GM19455 (cell line): ENCODE measurements at regions not wholly inside any gene's neighbourhood (a gene's known extent, or its start where the extent isn't known, plus 50 kb on each side); places are given as distances from the start of the nearest gene placed in this dataset.

ENCODE experiments used
- ATAC-seq: cut with Tn5 transposase; IDR thresholded peaks from one replicate; pipeline ENCODE4 v1.9.1; 2021; ENCODE audit not compliant: unreplicated experiment

DNA sequence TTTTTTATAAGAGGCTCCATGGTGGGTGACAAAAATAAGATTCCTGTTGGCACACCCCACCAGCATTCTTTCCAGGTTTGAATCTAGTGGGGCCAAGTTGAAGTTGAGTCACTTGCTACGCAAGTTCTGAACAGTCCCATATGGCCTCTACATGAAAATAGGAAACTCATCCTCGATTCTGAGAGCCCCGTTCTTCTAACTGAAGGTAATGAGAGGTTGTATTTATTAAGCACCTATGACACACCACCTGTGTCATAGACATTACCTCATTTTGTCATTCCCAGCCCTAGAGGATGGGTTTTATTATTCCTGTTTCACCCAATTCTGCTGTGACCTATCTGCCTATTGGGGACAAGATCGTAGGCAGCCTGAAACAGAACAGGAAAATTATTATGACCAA, 131.7 kb downstream of the ACTL7B start:
- ATAC-seq = no peak

DNA sequence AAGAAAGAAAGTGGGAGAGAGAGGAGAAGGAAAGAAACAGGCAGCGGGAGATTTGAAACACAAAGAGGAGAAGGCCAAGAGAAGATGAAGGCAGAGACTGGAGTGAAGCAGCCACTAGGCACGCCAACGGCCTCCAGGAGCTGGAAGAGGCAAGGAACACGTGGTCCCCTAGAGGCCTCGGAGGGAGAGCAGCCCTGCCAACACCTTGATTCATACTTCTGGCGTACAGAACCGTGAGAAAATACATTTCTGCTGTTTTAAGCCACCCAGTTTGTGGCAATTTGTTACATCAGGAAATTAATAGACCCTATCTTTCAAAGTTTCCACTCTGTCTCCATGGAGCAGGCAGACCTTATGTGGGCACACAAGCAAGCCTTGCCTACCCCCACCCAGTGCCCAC, 133.4 kb downstream of the ACTL7B start:
- no peak for ATAC-seq

DNA sequence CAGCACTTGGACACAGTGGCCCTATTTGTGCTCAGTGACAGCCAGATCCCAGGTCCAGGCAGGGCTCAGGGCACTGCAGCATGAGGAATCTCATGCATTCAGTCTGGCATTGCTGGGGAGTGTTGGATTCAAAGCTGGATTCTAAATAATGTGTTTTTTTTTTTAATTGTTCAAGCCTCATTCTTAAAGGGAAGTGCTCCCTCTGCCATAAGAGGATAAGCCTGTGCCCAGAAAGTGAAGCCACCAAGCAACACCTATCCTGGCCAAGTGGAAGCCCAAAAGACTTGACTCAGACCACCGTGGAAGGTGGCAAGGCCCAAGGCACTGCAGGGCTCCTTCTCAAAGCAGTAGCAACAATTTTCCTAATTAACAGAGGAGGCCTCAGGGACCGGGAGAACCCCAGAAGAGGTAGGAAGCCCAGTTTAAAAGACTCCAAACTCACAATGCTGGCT, 135.6 kb downstream of the ACTL7B start:
- ATAC-seq = no peak

DNA sequence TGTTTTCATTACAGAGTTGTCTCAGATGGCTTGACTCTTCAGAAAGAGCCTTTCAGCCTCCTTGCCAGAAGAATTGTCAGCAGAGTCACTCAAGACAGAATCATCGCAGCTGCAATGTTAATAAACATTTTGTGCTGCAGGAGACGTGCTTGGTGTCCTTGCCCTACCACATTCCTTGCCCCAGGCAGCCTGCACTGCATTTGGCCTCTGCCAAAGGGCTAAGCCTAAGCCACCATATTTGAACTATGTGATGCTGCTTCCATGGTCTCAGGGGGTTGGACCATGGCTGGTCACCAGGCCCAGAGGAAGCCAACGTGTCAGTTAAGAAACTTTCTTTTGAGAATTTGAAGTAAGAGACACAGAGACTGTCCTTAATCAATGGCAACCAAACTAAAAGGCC, 145.4 kb downstream of the ACTL7B start:
- ATAC-seq = no peak

DNA sequence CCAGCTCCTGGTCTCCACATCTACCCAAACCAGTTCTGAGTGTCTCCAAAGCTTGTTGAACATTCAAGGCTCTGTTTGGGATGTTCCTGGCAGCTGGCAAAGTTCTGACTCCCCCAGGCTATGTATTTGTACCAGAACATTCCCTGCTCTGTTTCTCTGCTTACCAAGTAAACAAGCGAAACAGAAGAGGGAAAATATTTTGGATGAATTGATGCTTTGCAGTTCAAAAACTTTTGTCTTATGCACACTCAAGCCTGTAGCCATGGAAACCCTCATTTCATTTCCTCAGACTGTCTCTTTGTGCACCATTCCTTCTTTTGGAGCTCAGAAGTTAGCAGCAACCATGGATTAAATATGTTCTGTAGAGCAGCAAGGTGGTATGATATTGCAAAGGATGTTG, 145.8 kb downstream of the ACTL7B start:
- ATAC-seq = no peak

DNA sequence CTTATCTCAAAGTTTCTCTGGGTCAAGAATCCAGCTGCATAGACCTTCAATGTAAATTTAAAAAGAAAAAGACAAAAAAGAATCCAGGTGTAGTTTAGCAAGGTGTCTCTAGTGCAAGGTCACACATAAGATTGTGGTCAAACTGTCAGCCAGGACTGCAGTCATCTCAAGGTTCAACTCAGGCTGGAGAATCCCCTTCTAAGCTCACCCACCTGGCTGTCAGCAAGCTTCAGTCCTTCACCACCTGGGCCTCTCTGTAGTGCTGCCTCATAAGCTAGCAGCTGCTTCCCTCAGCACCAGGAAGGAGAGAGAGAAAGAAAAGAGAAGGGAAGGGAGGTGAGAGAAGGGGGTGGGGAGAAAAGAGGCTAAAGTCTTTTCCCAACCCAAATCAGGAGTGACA, 146.7 kb downstream of the ACTL7B start:
- no peak for ATAC-seq

DNA sequence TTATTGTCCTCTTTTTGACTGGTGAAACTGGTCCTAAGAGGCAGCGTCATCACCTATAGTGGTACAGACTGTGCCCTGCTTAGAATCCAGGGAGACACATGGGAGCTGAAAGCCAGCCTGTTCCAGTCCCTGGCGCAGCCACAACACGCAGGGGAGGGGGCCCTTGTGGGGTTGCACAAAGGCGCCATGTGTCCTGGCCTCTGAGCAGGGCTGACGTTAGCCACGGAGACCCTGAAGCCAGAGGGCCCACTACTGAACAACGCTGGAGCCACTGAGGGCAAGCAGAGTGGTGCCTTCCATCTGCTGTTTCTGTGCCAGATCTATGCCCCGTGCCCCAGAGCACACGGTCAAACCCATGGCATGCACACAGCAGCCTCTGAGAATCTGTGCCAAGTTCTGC, 147.3 kb downstream of the ACTL7B start:
- ATAC-seq = no peak

DNA sequence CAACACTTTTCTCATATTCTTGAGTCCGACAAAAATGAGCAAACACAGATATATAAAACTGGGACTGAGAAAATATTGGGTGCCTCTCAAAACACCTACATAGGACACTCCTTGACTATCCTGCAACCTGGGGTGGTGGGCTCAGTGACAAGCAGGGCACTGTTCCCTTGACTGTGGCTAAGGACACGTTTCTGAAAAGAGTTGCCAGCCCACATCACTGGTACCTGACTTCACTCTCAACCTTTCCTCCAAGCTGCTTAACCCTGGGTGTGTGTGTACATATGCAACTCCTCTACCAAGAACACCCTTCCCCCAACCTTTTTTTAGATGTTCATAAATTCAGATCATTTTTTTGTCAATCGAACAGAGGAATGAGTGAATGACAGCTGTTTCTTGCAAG, 148.7 kb downstream of the ACTL7B start:
- no peak for ATAC-seq

DNA sequence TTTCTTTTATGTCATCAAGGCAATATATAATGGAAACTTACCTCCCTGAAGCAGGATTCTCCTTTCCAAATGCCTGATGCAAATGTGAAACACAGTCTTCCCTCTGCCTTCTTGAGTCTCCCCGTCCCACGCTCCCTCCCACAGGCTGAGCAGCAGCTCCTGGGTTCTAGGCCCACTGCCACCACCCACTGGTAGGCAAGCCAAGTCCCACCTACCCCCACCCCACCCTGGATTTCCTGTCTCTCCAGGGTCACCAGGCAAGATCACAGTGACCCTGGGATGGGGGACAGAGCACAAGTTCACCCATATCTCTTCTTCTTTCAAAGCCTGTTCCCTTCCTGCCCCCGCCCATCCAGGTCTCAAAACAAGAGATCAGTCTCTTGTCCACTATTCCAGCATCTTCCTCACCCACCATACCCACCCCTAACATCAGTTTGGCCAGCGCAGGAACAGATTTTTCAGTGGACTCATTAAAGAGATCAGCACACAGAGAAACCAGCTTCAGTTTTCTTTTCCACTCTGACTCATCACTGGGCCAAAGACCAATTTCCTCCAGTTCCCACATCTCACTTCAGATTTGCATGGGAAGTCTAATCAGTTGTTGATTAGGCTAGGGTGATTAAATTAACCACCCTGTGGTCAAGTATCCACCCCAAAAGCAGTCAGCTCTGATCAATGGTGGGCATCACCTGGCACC, 151.5 kb downstream of the ACTL7B start:
- no peak for ATAC-seq

DNA sequence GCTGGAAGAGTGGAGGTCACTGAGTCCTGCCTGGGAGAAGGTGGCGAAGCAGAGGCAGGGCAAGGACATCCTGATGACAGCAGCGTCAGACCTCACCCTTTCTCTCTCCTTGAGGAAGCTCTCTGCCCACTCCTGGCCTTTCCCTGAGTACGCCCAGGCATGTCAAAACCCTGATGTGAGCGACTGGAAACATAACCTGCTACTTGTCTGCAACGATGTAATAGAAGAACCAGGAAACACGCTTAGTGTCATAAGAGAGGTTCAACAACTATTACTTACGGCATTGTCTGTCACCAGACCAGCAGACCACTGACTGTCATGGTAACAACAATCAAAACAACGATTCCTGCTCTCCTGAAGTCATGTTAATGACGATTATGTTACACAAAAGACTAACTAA, 152.4 kb downstream of the ACTL7B start:
- no peak for ATAC-seq

DNA sequence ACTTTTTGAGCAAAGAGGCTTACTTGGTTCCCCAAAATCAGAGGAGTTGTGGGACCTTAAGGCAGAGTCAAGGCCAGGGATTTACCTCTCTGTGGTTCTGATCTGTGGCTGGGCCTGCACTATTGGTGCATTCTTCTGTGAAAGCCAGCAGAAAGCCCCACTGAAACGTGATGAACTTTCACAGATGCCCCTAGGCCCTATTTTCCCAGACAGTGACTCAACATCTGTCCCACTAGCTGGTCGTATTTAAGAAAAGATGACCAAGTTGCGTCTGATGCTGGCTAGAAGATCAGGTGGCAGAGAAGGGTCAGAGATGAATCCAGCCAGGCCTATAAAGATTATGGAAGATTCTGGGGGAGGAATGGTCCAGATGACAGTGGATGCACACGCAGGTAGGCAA, 153.1 kb downstream of the ACTL7B start:
- ATAC-seq = no peak

DNA sequence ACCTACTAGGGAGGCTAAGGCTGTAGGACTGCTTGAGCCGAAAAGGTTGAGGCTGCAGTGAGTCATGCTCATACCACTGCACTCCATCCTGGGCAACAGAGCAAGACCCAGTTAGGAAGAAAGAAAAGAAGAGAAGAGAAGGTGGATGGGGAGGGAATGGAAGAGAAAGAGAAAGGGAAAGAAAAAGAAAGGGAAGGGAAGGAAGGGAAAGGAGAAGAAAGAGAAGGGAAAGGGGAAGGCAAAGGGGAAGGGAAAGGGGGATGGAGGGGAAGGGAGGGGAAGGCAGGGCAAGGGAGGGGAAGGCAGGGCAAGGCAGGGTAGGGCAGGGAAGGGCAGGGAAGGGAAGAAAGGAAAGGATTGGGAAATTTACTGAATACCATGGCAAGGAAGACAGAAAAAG, 157.0 kb downstream of the ACTL7B start:
- ATAC-seq = no peak

DNA sequence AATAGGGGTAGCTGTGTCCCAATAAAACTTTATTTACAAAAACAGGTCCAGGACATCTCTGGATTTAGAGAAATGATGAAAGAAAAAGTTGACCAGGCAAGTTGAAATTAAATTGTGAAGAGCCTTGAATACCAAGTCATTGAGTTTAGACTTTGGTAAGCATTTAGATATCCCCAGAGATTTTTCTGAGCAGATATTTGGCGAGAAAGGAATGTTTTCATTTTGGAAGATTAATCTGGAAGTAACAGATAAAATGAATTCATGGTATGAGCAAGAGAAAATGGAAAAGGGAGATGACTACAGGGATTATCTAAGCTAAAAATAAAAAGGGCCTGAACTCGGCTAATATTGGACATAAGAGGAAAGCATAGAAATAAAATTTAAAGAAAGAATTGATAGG, 157.6 kb downstream of the ACTL7B start:
- no peak for ATAC-seq

DNA sequence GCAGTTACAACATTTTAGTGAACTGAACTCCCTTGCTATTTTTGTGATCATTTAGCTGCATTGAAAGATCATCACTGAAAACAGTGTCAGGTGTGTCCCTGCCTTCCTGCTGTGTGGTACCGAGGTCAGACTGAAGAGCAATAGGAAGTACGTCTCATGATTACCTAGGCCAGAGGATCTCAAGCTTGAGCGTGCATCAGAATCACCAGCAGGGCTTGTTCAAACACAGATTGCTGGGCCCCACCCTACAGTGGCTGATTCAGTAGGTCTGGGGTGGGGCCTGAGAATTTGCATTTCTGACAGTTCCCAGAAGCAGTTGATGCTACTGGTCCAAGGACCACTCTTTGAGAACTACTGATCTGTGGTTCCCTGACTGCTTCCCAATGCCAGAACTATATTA, 159.6 kb downstream of the ACTL7B start:
- ATAC-seq = no peak

DNA sequence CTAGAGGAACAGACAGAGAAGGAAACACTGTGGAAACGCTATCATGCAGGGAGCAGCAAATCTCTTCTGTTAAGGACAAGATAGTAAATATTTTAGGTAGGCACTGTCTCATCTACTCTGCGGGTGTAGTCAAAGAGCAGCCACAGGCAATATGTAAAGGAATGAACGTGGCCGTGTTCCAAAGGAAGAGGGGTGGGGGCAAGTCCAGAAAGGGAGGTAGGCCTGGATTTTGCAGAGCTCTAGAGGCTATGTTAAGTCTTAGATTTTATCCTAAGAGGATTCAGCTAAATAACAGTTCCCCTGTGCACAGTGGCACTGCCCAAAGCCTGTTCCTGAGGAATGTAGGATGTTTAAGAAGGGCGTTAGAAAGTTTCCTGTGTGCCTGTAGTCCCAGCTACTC, 161.6 kb downstream of the ACTL7B start:
- ATAC-seq = no peak

DNA sequence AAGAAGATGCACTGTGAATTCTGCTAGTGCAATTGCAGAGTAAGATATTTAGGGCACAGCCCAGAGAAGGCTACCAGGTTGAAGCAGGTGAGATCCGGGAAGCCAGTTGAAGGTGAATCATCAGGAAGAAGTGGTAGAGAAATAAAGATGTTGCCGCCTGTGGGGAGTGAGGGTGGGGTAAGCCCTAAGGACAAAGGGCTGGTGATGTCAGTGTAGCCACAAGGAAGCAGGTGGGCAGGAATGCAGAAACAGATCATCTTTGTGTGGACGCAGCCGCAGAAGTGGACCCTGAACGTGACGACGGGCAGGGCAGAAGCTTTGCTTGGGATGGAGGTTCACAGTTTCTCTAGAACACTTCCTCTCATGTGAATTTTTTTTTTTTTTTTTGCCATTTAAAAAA, 164.2 kb downstream of the ACTL7B start:
- ATAC-seq = no peak

DNA sequence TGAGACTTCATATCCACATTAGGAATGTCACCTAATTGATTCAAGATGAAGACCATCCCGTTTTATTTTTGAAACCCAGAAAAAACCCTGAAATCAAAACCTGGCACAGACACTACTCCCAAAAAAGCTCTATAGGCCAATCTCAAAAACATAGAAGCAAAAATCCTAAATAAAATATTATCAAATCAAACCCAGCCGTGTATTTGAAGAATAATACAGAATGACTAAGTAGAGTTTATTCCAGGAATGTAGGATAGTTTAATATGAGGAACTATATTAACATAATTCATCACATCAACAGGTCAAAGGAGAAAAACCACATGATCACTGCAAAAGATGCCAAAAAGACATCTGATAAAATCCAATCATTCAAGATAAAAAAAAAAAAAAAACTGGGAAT, 167.1 kb downstream of the ACTL7B start:
- ATAC-seq = no peak

DNA sequence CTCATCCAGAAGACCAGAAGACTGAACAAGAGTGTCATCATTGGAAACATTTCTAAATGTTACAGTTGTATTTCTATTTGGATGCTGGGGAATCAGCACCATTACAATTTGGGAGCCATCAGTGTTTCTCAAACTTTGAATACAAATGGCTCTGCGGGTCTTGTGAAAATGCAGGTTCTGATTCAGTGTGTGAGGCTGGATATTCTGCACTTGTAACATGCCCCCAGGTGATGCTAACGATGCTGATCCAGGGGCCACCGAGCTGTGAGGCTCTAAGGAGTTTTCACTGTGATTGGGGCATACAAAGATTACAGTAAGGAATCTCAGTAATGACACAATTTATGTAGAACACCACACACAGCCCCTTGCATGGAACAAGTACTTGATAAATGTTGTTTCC, 167.7 kb downstream of the ACTL7B start:
- ATAC-seq = no peak

DNA sequence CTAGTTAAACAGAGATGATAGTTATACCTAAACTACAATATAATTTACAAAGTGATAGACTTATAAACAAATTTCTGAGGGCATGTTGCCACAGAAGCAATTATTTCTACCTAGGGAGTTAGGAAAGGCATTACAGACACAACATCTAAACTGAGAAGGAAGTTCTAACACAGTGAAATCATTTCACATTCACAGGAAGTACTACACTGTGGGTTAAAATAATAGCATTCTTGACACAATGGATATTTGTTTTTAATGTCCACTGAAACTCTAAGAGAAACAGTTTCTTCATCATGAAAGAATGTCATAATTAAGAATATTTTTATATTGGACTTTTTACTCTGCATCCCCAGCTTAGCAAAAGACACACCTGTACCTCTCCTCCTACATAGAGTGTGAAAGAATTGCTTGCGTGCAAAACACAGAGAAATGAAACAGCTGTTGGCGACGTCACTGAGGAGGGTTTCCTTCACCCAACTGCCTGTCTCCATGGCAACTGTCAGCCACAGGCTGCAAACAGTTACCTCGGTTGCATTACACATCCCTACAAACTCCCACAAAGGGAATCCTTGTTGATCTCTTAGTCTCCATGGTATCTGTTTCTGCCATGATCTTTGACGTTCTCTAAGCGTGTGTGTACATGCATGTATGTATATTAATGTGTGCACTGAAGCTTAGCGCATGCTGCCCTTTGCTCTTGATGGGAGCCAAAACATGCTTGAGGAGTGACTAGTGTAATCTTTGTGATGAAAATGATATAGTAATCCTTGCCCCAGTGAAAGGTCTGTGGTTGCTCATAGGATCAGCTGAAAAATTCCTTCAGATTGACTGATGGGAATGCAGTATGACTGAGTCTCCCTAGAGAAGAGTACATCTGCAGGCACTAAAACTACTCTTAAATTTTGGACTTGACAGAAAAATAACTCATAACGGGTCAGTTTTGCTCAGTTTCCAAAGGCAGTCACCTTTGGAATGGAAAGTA, 168.5 kb downstream of the ACTL7B start:
- no peak for ATAC-seq

DNA sequence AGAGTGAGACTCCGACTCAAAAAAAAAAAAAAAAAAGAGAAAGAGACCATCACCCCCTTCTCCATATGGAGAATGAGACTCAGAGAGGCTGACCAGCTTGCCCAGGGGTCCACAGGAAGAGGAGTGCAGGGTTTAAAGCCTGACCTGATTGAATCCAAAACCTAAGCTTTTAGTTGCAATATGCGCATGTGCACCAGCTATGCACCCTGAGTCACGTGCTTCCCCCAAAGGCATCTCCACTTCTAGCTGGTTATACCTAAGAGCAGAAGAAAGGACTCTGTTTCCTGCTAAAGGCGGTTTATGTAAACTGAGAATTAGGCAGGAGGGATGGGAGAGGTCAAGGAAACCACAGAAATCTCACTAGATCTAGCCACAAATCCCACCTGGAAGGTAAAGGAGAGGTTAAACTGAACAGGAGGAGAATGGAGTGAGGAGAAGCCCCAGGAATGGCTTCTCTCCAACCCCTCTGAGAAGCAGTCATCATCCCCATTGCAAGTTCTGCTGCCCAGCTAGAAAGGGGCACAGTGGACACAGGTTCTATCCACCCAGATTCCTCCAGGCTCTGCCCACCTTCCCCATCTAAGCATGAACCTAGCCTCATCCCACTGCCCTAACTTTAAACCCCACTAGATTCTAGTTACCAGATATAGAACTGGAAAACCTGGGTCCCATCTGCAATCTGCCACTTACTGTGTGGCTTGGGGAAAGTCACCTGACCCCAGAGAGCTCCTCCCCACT, 171.3 kb downstream of the ACTL7B start:
- ATAC-seq = no peak

DNA sequence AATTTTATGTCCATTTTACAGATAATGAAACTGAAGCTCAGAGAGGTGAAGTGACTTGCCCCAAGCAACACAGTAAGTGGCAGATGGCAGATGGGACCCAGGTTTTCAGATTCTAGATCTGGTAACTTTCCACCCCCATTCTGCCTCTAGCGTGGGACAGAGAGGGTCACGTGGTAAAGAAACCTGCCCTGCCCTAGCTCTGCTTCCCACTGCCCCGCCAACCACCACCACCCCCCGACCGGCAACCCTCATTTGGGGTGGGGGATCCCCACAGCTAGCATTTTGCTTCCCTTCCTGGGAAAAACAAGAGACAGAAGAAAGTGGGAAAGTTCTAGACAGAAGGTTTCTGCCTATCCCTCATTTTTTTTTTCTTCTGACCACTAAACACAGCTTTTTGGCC, 172.5 kb downstream of the ACTL7B start:
- ATAC-seq = no peak
